GM12864 (cell line): ENCODE measurements at regions not wholly inside any gene's neighbourhood (a gene's known extent, or its start where the extent isn't known, plus 50 kb on each side); places are given as distances from the start of the nearest gene placed in this dataset.
A peak's percentile ranks its signal among the peaks of the same experiment; 100 is the strongest.
"Not testable (repeated sequence)": the region's sequence is repeated elsewhere in the genome, so short reads cannot be mapped to it uniquely, and the experiment has no call there.

Experiments used
- DNase-seq: peaks from one replicate; pipeline ENCODE4 v3.0.0-alpha.2; 2011; ENCODE audit warnings: low read depth
- H3K4me3 ChIP-seq: 2 replicates; pipeline ENCODE4 v1.5.1; 2011; ENCODE audit warnings: mild to moderate bottlenecking, low read depth, low read length, control low read depth
- TF ChIP-seq, protein P1 (sequence below): IDR thresholded peaks from 2 replicates; pipeline ENCODE4 v1.5.1; 2011; ENCODE audit warnings: low read depth, mild to moderate bottlenecking, moderate library complexity, low read length, control low read depth, inconsistent platforms; ENCODE audit errors: missing control alignments

DNA sequence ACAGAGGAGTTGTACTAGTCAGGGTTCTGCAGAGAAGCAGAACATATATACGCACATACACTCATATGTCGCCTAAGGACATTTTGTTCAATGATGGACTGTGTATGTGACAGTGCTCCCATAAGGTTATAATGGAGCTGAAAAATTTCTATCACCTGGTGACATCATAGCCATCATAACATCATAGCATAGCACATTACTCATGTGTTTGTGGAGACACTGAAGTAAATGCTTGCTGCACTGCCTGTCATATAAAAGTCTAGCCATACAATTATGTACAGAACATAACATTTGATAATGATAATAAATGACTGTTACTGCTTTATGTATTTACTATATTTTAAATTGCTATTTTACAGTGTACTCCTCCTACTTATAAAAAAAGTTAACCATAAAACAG is 83.1 kb downstream of the TSN start:
- no peak for DNase-seq
- no peak overlapping the region for H3K4me3 ChIP-seq
- TF ChIP-seq, protein P1, sequence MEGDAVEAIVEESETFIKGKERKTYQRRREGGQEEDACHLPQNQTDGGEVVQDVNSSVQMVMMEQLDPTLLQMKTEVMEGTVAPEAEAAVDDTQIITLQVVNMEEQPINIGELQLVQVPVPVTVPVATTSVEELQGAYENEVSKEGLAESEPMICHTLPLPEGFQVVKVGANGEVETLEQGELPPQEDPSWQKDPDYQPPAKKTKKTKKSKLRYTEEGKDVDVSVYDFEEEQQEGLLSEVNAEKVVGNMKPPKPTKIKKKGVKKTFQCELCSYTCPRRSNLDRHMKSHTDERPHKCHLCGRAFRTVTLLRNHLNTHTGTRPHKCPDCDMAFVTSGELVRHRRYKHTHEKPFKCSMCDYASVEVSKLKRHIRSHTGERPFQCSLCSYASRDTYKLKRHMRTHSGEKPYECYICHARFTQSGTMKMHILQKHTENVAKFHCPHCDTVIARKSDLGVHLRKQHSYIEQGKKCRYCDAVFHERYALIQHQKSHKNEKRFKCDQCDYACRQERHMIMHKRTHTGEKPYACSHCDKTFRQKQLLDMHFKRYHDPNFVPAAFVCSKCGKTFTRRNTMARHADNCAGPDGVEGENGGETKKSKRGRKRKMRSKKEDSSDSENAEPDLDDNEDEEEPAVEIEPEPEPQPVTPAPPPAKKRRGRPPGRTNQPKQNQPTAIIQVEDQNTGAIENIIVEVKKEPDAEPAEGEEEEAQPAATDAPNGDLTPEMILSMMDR: no peak

DNA sequence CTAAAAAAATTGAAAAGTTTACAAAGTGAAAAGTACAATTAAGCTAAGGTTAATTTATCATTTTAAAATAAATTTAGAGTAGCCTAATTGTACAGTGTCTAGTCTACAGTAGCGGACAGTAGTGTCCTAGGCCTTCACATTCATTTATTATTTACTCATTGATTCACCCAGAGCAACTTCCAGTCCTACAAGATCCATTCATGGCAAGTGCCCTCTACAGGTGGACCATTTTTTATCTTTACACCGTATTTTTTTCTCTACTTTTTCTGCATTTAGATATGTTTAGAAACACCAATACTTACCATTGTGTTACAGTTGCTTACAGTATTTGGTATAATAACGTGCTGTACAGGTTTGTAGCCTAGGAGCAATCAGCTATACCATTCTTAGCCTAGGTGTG is 84.1 kb downstream of the TSN start:
- TF ChIP-seq, protein P1: peak; percentile 9
- no peak overlapping the region for H3K4me3 ChIP-seq
- no peak for DNase-seq

DNA sequence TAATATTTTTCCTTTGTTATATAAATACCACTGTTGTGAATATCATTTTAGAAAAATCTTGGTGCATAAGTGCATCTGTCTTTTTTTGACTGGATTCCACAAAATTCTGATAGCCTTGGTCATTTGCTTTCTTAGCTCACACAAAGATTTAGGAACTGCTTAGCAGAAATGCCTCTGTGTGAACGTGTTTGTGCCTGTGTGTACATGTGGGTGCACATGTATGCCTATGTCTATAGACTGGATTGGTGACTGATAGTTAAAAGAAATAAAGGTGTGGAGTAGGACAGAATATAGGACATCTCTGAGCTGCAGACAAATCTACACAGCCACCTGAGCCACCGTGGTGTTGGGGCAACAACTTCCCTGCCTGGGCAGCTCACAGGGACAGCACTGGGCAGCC is 93.8 kb downstream of the TSN start:
- TF ChIP-seq, protein P1: no peak
- no peak for DNase-seq

DNA sequence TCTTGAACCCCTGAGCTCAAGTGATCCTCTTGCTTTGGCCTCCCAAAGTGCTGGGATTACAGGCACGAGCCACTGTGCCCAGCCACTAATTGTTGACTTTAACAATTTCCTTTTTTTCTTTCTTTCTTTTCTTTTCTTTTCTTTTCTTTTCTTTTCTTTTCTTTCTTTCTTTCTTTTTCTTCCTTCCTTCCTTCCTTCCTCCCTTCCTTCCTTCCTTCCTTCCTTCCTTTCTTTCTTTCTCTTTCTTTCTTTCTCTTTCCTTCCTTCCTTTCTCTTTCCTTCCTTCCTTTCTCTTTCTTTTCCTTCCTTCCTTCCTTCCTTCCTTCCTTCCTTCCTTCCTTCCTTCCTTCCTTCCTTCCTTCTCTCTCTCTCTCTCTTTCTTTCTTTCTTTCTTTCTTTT is 97.7 kb downstream of the TSN start:
- H3K4me3 ChIP-seq, DNase-seq: not testable (repeated sequence)

More for the DNA sequence above, 93.8 kb downstream of the TSN start:
- no peak overlapping the region for H3K4me3 ChIP-seq

DNA sequence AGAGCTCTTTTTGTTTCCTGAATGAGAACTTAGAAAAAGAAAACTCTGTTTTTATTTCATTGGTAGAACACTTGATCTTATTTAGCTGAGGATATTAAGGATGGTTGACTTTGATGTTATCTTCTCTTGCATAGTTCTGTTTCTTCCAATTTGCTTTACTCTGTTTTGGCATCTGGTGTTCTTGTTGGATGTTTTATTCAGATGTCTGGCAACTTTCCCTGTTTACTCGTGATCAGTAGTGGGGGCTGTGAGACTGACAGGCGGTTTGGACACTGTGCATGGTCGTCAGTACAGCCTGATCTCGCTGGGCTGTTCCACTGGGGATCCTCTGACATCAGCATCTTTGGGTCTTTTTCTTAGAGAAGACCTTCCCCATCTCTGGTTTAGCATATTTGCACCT is 100.1 kb downstream of the TSN start:
- TF ChIP-seq, protein P1: no peak
- no peak for DNase-seq
- no peak overlapping the region for H3K4me3 ChIP-seq

DNA sequence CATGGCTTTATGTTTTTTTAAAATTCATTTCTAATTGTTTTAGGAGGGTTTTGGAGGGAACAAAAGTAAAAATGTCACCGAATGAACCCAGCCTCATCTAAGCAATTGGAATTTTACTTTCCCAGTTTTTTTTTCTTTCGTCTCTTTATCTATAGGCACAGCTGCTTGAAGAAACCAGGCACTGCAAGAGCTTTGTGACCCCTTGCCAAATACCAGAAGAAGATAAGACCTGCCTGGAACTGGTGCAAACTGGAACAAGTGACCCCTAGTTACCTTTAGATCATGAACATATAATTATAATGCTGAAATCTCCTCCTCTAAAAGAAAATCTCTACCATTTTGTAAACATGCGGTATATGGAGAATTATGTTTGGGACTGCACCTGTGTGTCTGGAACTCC is 100.9 kb downstream of the TSN start:
- H3K4me3 ChIP-seq: no peak overlapping the region
- TF ChIP-seq, protein P1: no peak
- no peak for DNase-seq

DNA sequence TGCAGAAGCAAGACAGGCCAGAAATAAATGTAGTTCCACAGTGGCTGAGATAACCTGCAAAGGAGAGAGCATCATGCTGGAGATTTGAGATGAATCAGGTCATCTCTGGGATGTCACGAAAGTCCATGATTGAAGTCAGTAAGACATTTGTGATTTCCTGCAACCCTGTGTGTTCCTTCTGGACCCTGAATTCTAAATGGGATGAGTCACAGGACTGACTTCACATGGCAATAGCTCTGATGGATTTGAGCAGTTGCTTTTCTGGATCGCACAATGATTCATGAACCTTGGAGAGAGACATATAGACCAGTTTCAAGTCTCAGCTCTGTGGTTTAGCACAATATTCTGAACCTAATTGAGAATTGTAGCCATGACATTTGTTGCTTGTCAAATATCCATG is 102.9 kb downstream of the TSN start:
- no peak for DNase-seq
- H3K4me3 ChIP-seq: no peak overlapping the region
- TF ChIP-seq, protein P1: no peak

DNA sequence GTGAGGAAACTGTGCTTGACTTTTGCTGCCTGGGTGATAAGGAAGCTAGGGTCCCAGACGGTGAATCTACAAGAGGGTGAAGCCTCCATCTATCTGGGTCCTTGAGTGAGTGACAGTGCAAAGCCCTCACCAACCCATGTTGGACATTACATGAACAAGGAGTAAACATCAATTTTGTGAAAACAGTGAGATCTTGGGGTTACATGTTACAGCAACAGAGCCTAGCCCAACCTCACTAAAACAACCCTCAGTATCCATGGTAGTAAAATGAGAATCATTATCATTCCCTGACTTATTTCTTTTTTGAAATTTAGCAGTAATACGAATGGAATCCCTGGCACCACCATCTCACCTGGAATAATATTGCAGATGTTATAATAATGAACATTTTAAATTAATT is 103.4 kb downstream of the TSN start:
- TF ChIP-seq, protein P1: no peak
- DNase-seq: no peak
- H3K4me3 ChIP-seq: no peak overlapping the region
